ENCODE measurements at regions not wholly inside any gene's neighbourhood (a gene's known extent, or its start where the extent isn't known, plus 50 kb on each side); places are given as distances from the start of the nearest gene placed in this dataset.
"Not testable (repeated sequence)": the region's sequence is repeated elsewhere in the genome, so short reads cannot be mapped to it uniquely, and the experiment has no call there.

GRCh38 chr18:8529609-8530008 lies 79.6 kb upstream of the RAB12 start:
- CTCF ChIA-PET: interaction anchor here (1.0 kb wide), 1 partner anchor 9 kb away, joined by 3 read pairs; no protein-coding TSS in a partner anchor
- POLR2A ChIA-PET: no interaction called here

GRCh38 chr18:8531084-8531483 lies 78.2 kb upstream of the RAB12 start:
- CTCF ChIA-PET, POLR2A ChIA-PET: not testable (repeated sequence)

- POLR2A ChIA-PET: no interaction called here
- CTCF ChIA-PET: no interaction called here
These were observed 73.0 kb upstream of the RAB12 start for GRCh38 chr18:8536231-8536630.

- ChIA-PET POLR2A (no interaction called here), CTCF (no interaction called here)
These were observed 72.3 kb upstream of the RAB12 start for GRCh38 chr18:8536922-8537321.

- CTCF ChIA-PET: no interaction called here
- POLR2A ChIA-PET: no interaction called here
These were observed 71.8 kb upstream of the RAB12 start for GRCh38 chr18:8537400-8537799.

GRCh38 chr18:8538935-8539334 lies 70.3 kb upstream of the RAB12 start:
- CTCF ChIA-PET: interaction anchor here (0.6 kb wide), 1 partner anchor 9 kb away, joined by 3 read pairs; no protein-coding TSS in a partner anchor

GRCh38 chr18:8546677-8547076 lies 62.6 kb upstream of the RAB12 start:
- CTCF ChIA-PET: no interaction called here
- POLR2A ChIA-PET: no interaction called here

More at GRCh38 chr18:8538935-8539334, 70.3 kb upstream of the RAB12 start:
- POLR2A ChIA-PET: no interaction called here

GRCh38 chr18:8548186-8548585 lies 61.1 kb upstream of the RAB12 start:
- ChIA-PET POLR2A (no interaction called here), CTCF (no interaction called here)

- POLR2A ChIA-PET: no interaction called here
These were observed 59.9 kb upstream of the RAB12 start for GRCh38 chr18:8549254-8549757.

GRCh38 chr18:8552151-8552550 lies 57.1 kb upstream of the RAB12 start:
- POLR2A ChIA-PET: no interaction called here
- CTCF ChIA-PET: no interaction called here

More at GRCh38 chr18:8549254-8549757, 59.9 kb upstream of the RAB12 start:
- CTCF ChIA-PET: no interaction called here

GRCh38 chr18:8554354-8554753 lies 54.9 kb upstream of the RAB12 start:
- POLR2A ChIA-PET: no interaction called here

GRCh38 chr18:8556424-8556823 lies 52.8 kb upstream of the RAB12 start:
- CTCF ChIA-PET: no interaction called here
- POLR2A ChIA-PET: no interaction called here

More at GRCh38 chr18:8554354-8554753, 54.9 kb upstream of the RAB12 start:
- CTCF ChIA-PET: no interaction called here

Data from activated CD8-positive, alpha-beta memory T cell treated with anti-CD3 and anti-CD28 coated beads for 36 hours (primary cell).